Nephron progenitor cell (in vitro differentiated cells): ENCODE measurements at regions not wholly inside any gene's neighbourhood (a gene's known extent, or its start where the extent isn't known, plus 50 kb on each side); places are given as distances from the start of the nearest gene placed in this dataset.

ENCODE experiments used
- DNase-seq: peaks from one replicate; pipeline ENCODE4 v3.0.0; 2021
- H3K27ac Mint-ChIP-seq: 2 replicates; pipeline ENCODE4 v1.8.0; 2021; ENCODE audit warnings: mild to moderate bottlenecking, moderate library complexity, mixed read lengths
- H3K27me3 Mint-ChIP-seq: 2 replicates; pipeline ENCODE4 v1.8.0; 2021; ENCODE audit warnings: mild to moderate bottlenecking, low read depth, mixed read lengths; ENCODE audit not compliant: poor library complexity
- H3K36me3 Mint-ChIP-seq: 2 replicates; pipeline ENCODE4 v1.8.0; 2021; ENCODE audit warnings: low read depth, mixed read lengths
- H3K4me1 Mint-ChIP-seq: 2 replicates; pipeline ENCODE4 v1.8.0; 2021; ENCODE audit warnings: mixed read lengths
- H3K4me3 Mint-ChIP-seq: 2 replicates; pipeline ENCODE4 v1.8.0; 2021; ENCODE audit warnings: mild to moderate bottlenecking, moderate library complexity, mixed read lengths
- H3K9me3 Mint-ChIP-seq: 2 replicates; pipeline ENCODE4 v1.8.0; 2021; ENCODE audit warnings: mild to moderate bottlenecking, moderate library complexity, mixed read lengths
- CTCF ChIP-seq: fragments of 200-600 bp; sonication (generic); IDR thresholded peaks from 2 replicates; pipeline ENCODE4 v1.5.0; 2021; ENCODE audit warnings: antibody characterized with exemption

GRCh38 chr18:22515250-22515649 lies 97.5 kb upstream of the CTAGE1 start:
- H3K36me3 Mint-ChIP-seq: no peaks in the 10 kb centered on the region

DNA sequence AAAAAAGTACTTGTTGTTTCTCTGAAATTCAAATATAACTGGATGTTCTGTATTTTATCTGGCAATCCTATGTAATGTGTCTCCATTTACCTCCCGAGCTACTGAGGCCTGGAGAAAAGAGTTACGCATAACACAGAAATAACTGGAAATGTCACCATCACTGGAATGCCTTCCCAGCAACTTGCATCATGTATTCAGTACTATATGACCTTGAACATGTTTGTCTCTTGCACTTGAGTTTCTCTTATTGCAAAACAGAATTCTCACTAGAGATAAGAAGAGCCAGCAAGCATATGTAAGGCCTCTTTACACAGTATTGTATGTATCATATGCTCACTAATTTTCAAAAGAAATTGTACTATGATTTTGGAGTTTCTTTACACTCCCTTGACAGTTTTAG lies 99.6 kb upstream of the CTAGE1 start:
- DNase-seq: no peak
- H3K27me3 Mint-ChIP-seq: peaks cover 4% of the 10 kb centered on the region

More at GRCh38 chr18:22515250-22515649, 97.5 kb upstream of the CTAGE1 start:
- Mint-ChIP-seq H3K27me3 (peaks cover 6% of the 10 kb centered on the region), H3K4me1 (no peaks in the 10 kb centered on the region), H3K4me3 (no peak overlapping the region), H3K27ac (no peak overlapping the region), H3K9me3 (no peaks in the 10 kb centered on the region)
- no peak for TF ChIP-seq CTCF
- no peak for DNase-seq

GRCh38 chr18:22521026-22521707 lies 103.5 kb upstream of the CTAGE1 start:
- Mint-ChIP-seq H3K4me1 (no peaks in the 10 kb centered on the region), H3K27ac (no peak overlapping the region), H3K4me3 (no peak overlapping the region), H3K27me3 (peaks cover 7% of the 10 kb centered on the region), H3K9me3 (no peaks in the 10 kb centered on the region), H3K36me3 (no peaks in the 10 kb centered on the region)
- no peak for TF ChIP-seq CTCF
- DNase-seq: no peak

More for the DNA sequence above, 99.6 kb upstream of the CTAGE1 start:
- no peaks in the 10 kb centered on the region for H3K4me1 Mint-ChIP-seq
- no peak overlapping the region for H3K27ac Mint-ChIP-seq
- H3K4me3 Mint-ChIP-seq: no peak overlapping the region
- no peak for TF ChIP-seq CTCF
- H3K36me3 Mint-ChIP-seq: no peaks in the 10 kb centered on the region
- H3K9me3 Mint-ChIP-seq: no peaks in the 10 kb centered on the region

- H3K9me3 Mint-ChIP-seq: no peaks in the 10 kb centered on the region
- TF ChIP-seq CTCF: no peak
- no peaks in the 10 kb centered on the region for H3K36me3 Mint-ChIP-seq
- H3K27ac Mint-ChIP-seq: no peak overlapping the region
- DNase-seq: no peak
- no peak overlapping the region for H3K4me3 Mint-ChIP-seq
- peaks cover 6% of the 10 kb centered on the region for H3K4me1 Mint-ChIP-seq
- peaks cover 11% of the 10 kb centered on the region for H3K27me3 Mint-ChIP-seq
Observed at GRCh38 chr18:22523481-22523880, 105.8 kb upstream of the CTAGE1 start.

- TF ChIP-seq CTCF: no peak
- no peak for DNase-seq
- peaks cover 9% of the 10 kb centered on the region for H3K4me1 Mint-ChIP-seq
- no peaks in the 10 kb centered on the region for H3K36me3 Mint-ChIP-seq
- H3K9me3 Mint-ChIP-seq: peaks cover 10% of the 10 kb centered on the region
- no peak overlapping the region for H3K4me3 Mint-ChIP-seq
- no peak overlapping the region for H3K27ac Mint-ChIP-seq
- H3K27me3 Mint-ChIP-seq: peaks cover 11% of the 10 kb centered on the region
Observed at GRCh38 chr18:22524783-22525182, 107.1 kb upstream of the CTAGE1 start.

DNA sequence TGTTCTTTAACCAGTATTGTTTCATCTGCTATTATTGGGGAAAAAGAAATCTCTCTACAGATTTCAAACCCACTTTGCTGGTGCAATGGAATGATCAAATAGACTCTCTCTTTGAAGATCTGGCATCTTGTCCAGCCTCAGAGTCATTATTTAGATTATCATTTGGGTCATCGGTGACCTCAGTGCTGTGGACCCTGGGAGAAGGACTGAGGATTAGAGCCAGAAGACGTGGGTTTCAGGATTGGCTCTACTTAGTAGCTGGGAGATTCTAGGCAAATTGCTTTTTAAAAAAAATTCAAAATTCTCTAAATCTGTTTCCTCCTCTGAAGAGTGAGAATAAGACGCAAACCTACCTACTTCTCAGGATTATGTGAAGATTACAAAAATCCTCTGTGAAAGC lies 107.6 kb upstream of the CTAGE1 start:
- H3K9me3 Mint-ChIP-seq: peaks cover 10% of the 10 kb centered on the region
- peaks cover 11% of the 10 kb centered on the region for H3K27me3 Mint-ChIP-seq
- TF ChIP-seq CTCF: no peak
- no peak overlapping the region for H3K27ac Mint-ChIP-seq
- H3K4me3 Mint-ChIP-seq: no peak overlapping the region
- H3K4me1 Mint-ChIP-seq: peaks cover 9% of the 10 kb centered on the region
- DNase-seq: no peak
- H3K36me3 Mint-ChIP-seq: no peaks in the 10 kb centered on the region
